CD14-positive monocyte (primary cell): ENCODE measurements at regions not wholly inside any gene's neighbourhood (a gene's known extent, or its start where the extent isn't known, plus 50 kb on each side); places are given as distances from the start of the nearest gene placed in this dataset.

Experiments
- DNase-seq, 3 donors: peaks; one replicate each; pipeline ENCODE4 v3.0.0-alpha.2; 2011 to 2022
- H2AFZ ChIP-seq: 2 replicates; pipeline ENCODE4 v1.6.0; 2012; ENCODE audit warnings: mild to moderate bottlenecking, low read depth, low read length, inconsistent platforms; ENCODE audit not compliant: insufficient read depth, poor library complexity, severe bottlenecking
- H3K27ac ChIP-seq, 2 donors: 1 replicate in 1 of 2; 2 replicates in 1 of 2; pipeline ENCODE4 v1.5.1; 2012 to 2013; ENCODE audit warnings: low read length in 2 of 2, control low read depth in 1 of 2, inconsistent platforms in 1 of 2, low read depth in 1 of 2, mild to moderate bottlenecking in 1 of 2
- H3K27me3 ChIP-seq, 2 donors: one replicate each; pipeline versions ENCODE4 v1.6.0 to v1.6.1; 2011 to 2013; ENCODE audit warnings: low read length in 2 of 2; ENCODE audit not compliant: control insufficient read depth in 2 of 2, insufficient read depth in 2 of 2
- H3K36me3 ChIP-seq, 2 donors: replicated peaks in 1 of 2; 1 replicate in 1 of 2; 2 replicates in 1 of 2; pipeline versions ENCODE4 v1.5.1 to v1.6.1; 2012 to 2013; ENCODE audit warnings: low read length in 2 of 2, control low read depth in 1 of 2, inconsistent platforms in 1 of 2, mild to moderate bottlenecking in 1 of 2; ENCODE audit not compliant: insufficient read depth in 2 of 2, control insufficient read depth in 1 of 2
- H3K4me1 ChIP-seq, 2 donors: 1 replicate in 1 of 2; 2 replicates in 1 of 2; pipeline versions ENCODE4 v1.5.1 to v1.6.1; 2012 to 2013; ENCODE audit warnings: low read length in 2 of 2, control low read depth in 1 of 2, inconsistent platforms in 1 of 2, mild to moderate bottlenecking in 1 of 2, moderate library complexity in 1 of 2; ENCODE audit not compliant: insufficient read depth in 2 of 2, control insufficient read depth in 1 of 2
- H3K4me2 ChIP-seq: replicated peaks from 2 replicates; pipeline ENCODE3; 2012; ENCODE audit warnings: low read length, moderate library complexity, mild to moderate bottlenecking; ENCODE audit not compliant: poor library complexity, severe bottlenecking; ENCODE audit errors: extremely low read depth
- H3K4me3 ChIP-seq, 3 experiments: fragments of 200-600 bp in 1 of 3; sonication (generic) in 1 of 3; replicated peaks in 1 of 3; 1 replicate in 2 of 3; 2 replicates in 1 of 3; pipeline ENCODE4 v1.5.1; 2011 to 2013; ENCODE audit warnings: low read length in 3 of 3, mild to moderate bottlenecking in 3 of 3, control low read depth in 2 of 3, low read depth in 2 of 3, inconsistent platforms in 1 of 3, moderate library complexity in 1 of 3
- H3K79me2 ChIP-seq: 2 replicates; pipeline ENCODE4 v1.6.0; 2012; ENCODE audit warnings: mild to moderate bottlenecking, control low read depth, inconsistent platforms, low read length, moderate library complexity; ENCODE audit not compliant: insufficient read depth
- H3K9ac ChIP-seq: 2 replicates; pipeline ENCODE4 v1.6.0; 2017; ENCODE audit warnings: low read length, mild to moderate bottlenecking; ENCODE audit not compliant: insufficient read depth, poor library complexity, severe bottlenecking
- H3K9me3 ChIP-seq, 2 donors: replicated peaks in 1 of 2; 1 replicate in 1 of 2; 2 replicates in 1 of 2; pipeline versions ENCODE4 v1.5.1 to v1.6.1; 2012 to 2013; ENCODE audit warnings: low read length in 2 of 2, control low read depth in 1 of 2; ENCODE audit not compliant: control insufficient read depth in 1 of 2, insufficient read depth in 1 of 2
- H4K20me1 ChIP-seq: 2 replicates; pipeline ENCODE4 v1.6.0; 2012; ENCODE audit warnings: mild to moderate bottlenecking, low read length, control low read depth, moderate library complexity; ENCODE audit not compliant: insufficient read depth
- H3K27ac Mint-ChIP-seq, 7 donors: one replicate each; pipeline ENCODE4 v1.8.0; 2020; ENCODE audit warnings: mild to moderate bottlenecking in 7 of 7, mixed read lengths in 7 of 7, moderate library complexity in 6 of 7, inconsistent platforms in 2 of 7
- H3K27me3 Mint-ChIP-seq, 3 donors: one replicate each; pipeline ENCODE4 v1.8.0; 2021 to 2022; ENCODE audit warnings: low read depth in 3 of 3, mild to moderate bottlenecking in 3 of 3, mixed read lengths in 3 of 3, moderate library complexity in 3 of 3, inconsistent platforms in 1 of 3
- H3K36me3 Mint-ChIP-seq, 2 donors: one replicate each; pipeline ENCODE4 v1.8.0; 2020; ENCODE audit warnings: mixed read lengths in 2 of 2, inconsistent platforms in 1 of 2, mild to moderate bottlenecking in 1 of 2
- H3K4me1 Mint-ChIP-seq: one replicate; pipeline ENCODE4 v1.8.0; 2020; ENCODE audit warnings: mild to moderate bottlenecking, mixed read lengths
- H3K4me3 Mint-ChIP-seq, 2 donors: one replicate each; pipeline ENCODE4 v1.8.0; 2020; ENCODE audit warnings: mild to moderate bottlenecking in 2 of 2, mixed read lengths in 2 of 2, moderate library complexity in 1 of 2
- H3K9me3 Mint-ChIP-seq, 7 donors: one replicate each; pipeline ENCODE4 v1.8.0; 2020 to 2022; ENCODE audit warnings: mixed read lengths in 7 of 7, mild to moderate bottlenecking in 6 of 7, moderate library complexity in 6 of 7, inconsistent platforms in 2 of 7
- CTCF ChIP-seq: fragments of 200-600 bp; IDR thresholded peaks from one replicate; pipeline ENCODE4 v1.8.0; 2022; ENCODE audit warnings: antibody characterized with exemption, mild to moderate bottlenecking
- WGBS: methylation state at CpG from one replicate; pipeline ENCODE4 v1.1.5; 2013; ENCODE audit warnings: missing lambda C conversion rate; ENCODE audit not compliant: insufficient coverage; 5-methylcytosine and 5-hydroxymethylcytosine counted together
- intact Hi-C, 2 donors: fragments of 100-400 bp; cut with micrococcal nuclease; formaldehyde crosslinking; loops; one replicate each; pipeline versions ENCODE4 v1.15.0 to v1.15.1; 2023

GRCh38 chr1:4269952-4270570, 370.0 kb upstream of the C1orf174 start:
- Histone ChIP-seq H3K9ac (no peak overlapping the region), H4K20me1 (no peaks in the 10 kb centered on the region), H2AFZ (no peak overlapping the region), H3K9me3 (peaks cover 2 to 3% of the 10 kb centered on the region in 2 donors), H3K36me3 (no peaks in the 10 kb centered on the region), H3K4me1 (no peaks in the 10 kb centered on the region), H3K4me3 (no peak overlapping the region), H3K27ac (no peak overlapping the region), H3K4me2 (no peak overlapping the region), H3K79me2 (no peaks in the 10 kb centered on the region), H3K27me3 (no peaks in the 10 kb centered on the region)
- Mint-ChIP-seq H3K4me3 (no peak overlapping the region), H3K27ac (no peak overlapping the region), H3K27me3 (peaks cover 2 to 3% (median 3%) of the 10 kb centered on the region in 3 donors), H3K9me3 (peaks cover 0 to 9% (median 2%) of the 10 kb centered on the region in 7 donors), H3K4me1 (no peaks in the 10 kb centered on the region), H3K36me3 (no peaks in the 10 kb centered on the region)
- WGBS, result 75% methylated on average over 4 of the region's 10 CpGs
- DNase-seq, result no peak
- intact Hi-C loops, result no loop called here
- no peak for TF ChIP-seq CTCF

GRCh38 chr1:4270651-4271337, 370.7 kb upstream of the C1orf174 start:
- Mint-ChIP-seq H3K27ac (no peak overlapping the region), H3K9me3 (peaks cover under 1 to 17% (median 7%) of the 10 kb centered on the region in 7 donors), H3K4me3 (no peak overlapping the region), H3K27me3 (peaks cover 2 to 3% (median 3%) of the 10 kb centered on the region in 3 donors), H3K4me1 (no peaks in the 10 kb centered on the region), H3K36me3 (no peaks in the 10 kb centered on the region)
- no peak for TF ChIP-seq CTCF
- Histone ChIP-seq H3K4me2 (no peak overlapping the region), H3K9ac (no peak overlapping the region), H3K4me1 (no peaks in the 10 kb centered on the region), H3K27me3 (no peaks in the 10 kb centered on the region), H2AFZ (no peak overlapping the region), H3K79me2 (no peaks in the 10 kb centered on the region), H4K20me1 (no peaks in the 10 kb centered on the region), H3K9me3 (peaks cover 8 to 10% of the 10 kb centered on the region in 2 donors), H3K27ac (no peak overlapping the region), H3K4me3 (no peak overlapping the region), H3K36me3 (no peaks in the 10 kb centered on the region)
- intact Hi-C loops, result no loop called here
- WGBS, result 91% methylated on average over 13 of the region's 13 CpGs
- no peak for DNase-seq
